ENCODE measurements at regions not wholly inside any gene's neighbourhood (a gene's known extent, or its start where the extent isn't known, plus 50 kb on each side); places are given as distances from the start of the nearest gene placed in this dataset.

GRCh38 chr10:108005627-108006026, 841.1 kb upstream of the SORCS1 start:
- Histone ChIP-seq H3K4me1 (ENCODE audit: insufficient read depth, low read length, poor library complexity, severe bottlenecking) (no peaks in the 10 kb centered on the region), H3K9me2 (replicated peaks; ENCODE audit: low read depth, low read length) (no peaks in the 10 kb centered on the region), H3F3A (ENCODE audit: low read depth) (no peaks in the 10 kb centered on the region), H3K27me3 (ENCODE audit: insufficient read depth, low read length, poor library complexity, severe bottlenecking) (no peaks in the 10 kb centered on the region), H3K79me2 (ENCODE audit: insufficient read depth, low read length) (no peaks in the 10 kb centered on the region), H3K9me3 (ENCODE audit: insufficient read depth, low read depth, low read length) (no peaks in the 10 kb centered on the region), H3K4me2 (ENCODE audit: low read depth, low read length, poor library complexity, severe bottlenecking) (no peak overlapping the region), H2AFZ (ENCODE audit: low read length) (no peak overlapping the region), H3K4me3 (ENCODE audit: low read length, poor library complexity, severe bottlenecking) (no peak overlapping the region), H4K20me1 (ENCODE audit: insufficient read depth, low read length, poor library complexity, severe bottlenecking) (no peaks in the 10 kb centered on the region), H3K9ac (ENCODE audit: low read depth, low read length, poor library complexity, severe bottlenecking) (no peak overlapping the region), H3K36me3 (ENCODE audit: insufficient read depth, low read length) (no peaks in the 10 kb centered on the region)
- TF ChIP-seq CTCF (conservative IDR thresholded peaks at IDR 0.05; ENCODE audit: low read length) = no peak
- no peak for TF ChIP-seq EZH2phosphoT487 (IDR thresholded peaks at IDR 0.05; ENCODE audit: borderline replicate concordance)

- H3K27me3 ChIP-seq (ENCODE audit: insufficient read depth, low read length, poor library complexity, severe bottlenecking) = no peaks in the 10 kb centered on the region
- H3K4me3 ChIP-seq (ENCODE audit: low read length, poor library complexity, severe bottlenecking) = no peak overlapping the region
- no peak for TF ChIP-seq EZH2phosphoT487 (IDR thresholded peaks at IDR 0.05; ENCODE audit: borderline replicate concordance)
- no peak for TF ChIP-seq CTCF (conservative IDR thresholded peaks at IDR 0.05; ENCODE audit: low read length)
- no peaks in the 10 kb centered on the region for H3K4me1 ChIP-seq (ENCODE audit: insufficient read depth, low read length, poor library complexity, severe bottlenecking)
- H3K9me3 ChIP-seq (ENCODE audit: insufficient read depth, low read depth, low read length) = no peaks in the 10 kb centered on the region
- no peaks in the 10 kb centered on the region for H3K36me3 ChIP-seq (ENCODE audit: insufficient read depth, low read length)
- no peak overlapping the region for H3K9ac ChIP-seq (ENCODE audit: low read depth, low read length, poor library complexity, severe bottlenecking)
- H3K79me2 ChIP-seq (ENCODE audit: insufficient read depth, low read length) = no peaks in the 10 kb centered on the region
- no peak overlapping the region for H2AFZ ChIP-seq (ENCODE audit: low read length)
- H3K4me2 ChIP-seq (ENCODE audit: low read depth, low read length, poor library complexity, severe bottlenecking) = no peak overlapping the region
- no peaks in the 10 kb centered on the region for H4K20me1 ChIP-seq (ENCODE audit: insufficient read depth, low read length, poor library complexity, severe bottlenecking)
- no peaks in the 10 kb centered on the region for H3F3A ChIP-seq (ENCODE audit: low read depth)
- H3K9me2 ChIP-seq (replicated peaks; ENCODE audit: low read depth, low read length) = no peaks in the 10 kb centered on the region
Measured at GRCh38 chr10:108003576-108003975, 839.1 kb upstream of the SORCS1 start.

GRCh38 chr10:108003061-108003460, 838.6 kb upstream of the SORCS1 start:
- H3K4me2 ChIP-seq (ENCODE audit: low read depth, low read length, poor library complexity, severe bottlenecking) = no peak overlapping the region
- H2AFZ ChIP-seq (ENCODE audit: low read length) = no peak overlapping the region
- no peak overlapping the region for H3K4me3 ChIP-seq (ENCODE audit: low read length, poor library complexity, severe bottlenecking)
- H3F3A ChIP-seq (ENCODE audit: low read depth) = no peaks in the 10 kb centered on the region
- no peaks in the 10 kb centered on the region for H3K36me3 ChIP-seq (ENCODE audit: insufficient read depth, low read length)
- H3K4me1 ChIP-seq (ENCODE audit: insufficient read depth, low read length, poor library complexity, severe bottlenecking) = no peaks in the 10 kb centered on the region
- no peak overlapping the region for H3K9ac ChIP-seq (ENCODE audit: low read depth, low read length, poor library complexity, severe bottlenecking)
- no peaks in the 10 kb centered on the region for H4K20me1 ChIP-seq (ENCODE audit: insufficient read depth, low read length, poor library complexity, severe bottlenecking)
- no peaks in the 10 kb centered on the region for H3K27me3 ChIP-seq (ENCODE audit: insufficient read depth, low read length, poor library complexity, severe bottlenecking)
- no peaks in the 10 kb centered on the region for H3K9me3 ChIP-seq (ENCODE audit: insufficient read depth, low read depth, low read length)
- TF ChIP-seq EZH2phosphoT487 (IDR thresholded peaks at IDR 0.05; ENCODE audit: borderline replicate concordance) (no peak), CTCF (conservative IDR thresholded peaks at IDR 0.05; ENCODE audit: low read length) (no peak)
- H3K79me2 ChIP-seq (ENCODE audit: insufficient read depth, low read length) = no peaks in the 10 kb centered on the region
- H3K9me2 ChIP-seq (replicated peaks; ENCODE audit: low read depth, low read length) = no peaks in the 10 kb centered on the region

Measured in Loucy (cell line).